ENCODE measurements at regions not wholly inside any gene's neighbourhood (a gene's known extent, or its start where the extent isn't known, plus 50 kb on each side); places are given as distances from the start of the nearest gene placed in this dataset.

DNA sequence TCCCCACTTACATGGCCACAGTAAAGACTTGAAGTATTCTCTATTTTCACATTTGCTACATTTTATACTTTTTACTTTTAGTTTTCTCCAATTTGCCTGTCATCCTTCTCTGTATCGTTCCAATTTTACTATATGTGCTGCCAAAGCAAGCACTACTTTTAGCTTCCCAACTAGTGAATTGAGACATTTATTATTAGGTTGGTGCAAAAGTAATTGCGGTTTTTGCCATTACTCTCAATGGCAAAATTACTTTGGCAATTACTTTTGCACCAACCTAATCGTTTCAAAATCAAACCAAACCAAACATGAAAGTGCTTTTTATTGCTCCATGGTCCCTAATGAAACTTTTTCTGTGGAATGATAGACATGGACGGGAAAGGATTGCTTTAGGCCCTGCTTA, 56.6 kb upstream of the ATF3 start:
- TF ChIP-seq, protein P1, sequence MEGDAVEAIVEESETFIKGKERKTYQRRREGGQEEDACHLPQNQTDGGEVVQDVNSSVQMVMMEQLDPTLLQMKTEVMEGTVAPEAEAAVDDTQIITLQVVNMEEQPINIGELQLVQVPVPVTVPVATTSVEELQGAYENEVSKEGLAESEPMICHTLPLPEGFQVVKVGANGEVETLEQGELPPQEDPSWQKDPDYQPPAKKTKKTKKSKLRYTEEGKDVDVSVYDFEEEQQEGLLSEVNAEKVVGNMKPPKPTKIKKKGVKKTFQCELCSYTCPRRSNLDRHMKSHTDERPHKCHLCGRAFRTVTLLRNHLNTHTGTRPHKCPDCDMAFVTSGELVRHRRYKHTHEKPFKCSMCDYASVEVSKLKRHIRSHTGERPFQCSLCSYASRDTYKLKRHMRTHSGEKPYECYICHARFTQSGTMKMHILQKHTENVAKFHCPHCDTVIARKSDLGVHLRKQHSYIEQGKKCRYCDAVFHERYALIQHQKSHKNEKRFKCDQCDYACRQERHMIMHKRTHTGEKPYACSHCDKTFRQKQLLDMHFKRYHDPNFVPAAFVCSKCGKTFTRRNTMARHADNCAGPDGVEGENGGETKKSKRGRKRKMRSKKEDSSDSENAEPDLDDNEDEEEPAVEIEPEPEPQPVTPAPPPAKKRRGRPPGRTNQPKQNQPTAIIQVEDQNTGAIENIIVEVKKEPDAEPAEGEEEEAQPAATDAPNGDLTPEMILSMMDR (IDR thresholded peaks at IDR 0.05 in 2 of 3, conservative IDR thresholded peaks at IDR 0.05 in 1 of 3; ENCODE audit: control insufficient read depth in 2 of 3, extremely low read depth in 1 of 3, insufficient read depth in 1 of 3, low read depth in 3 of 3, low read length in 3 of 3) = no peak
- TF ChIP-seq TCF12 (IDR thresholded peaks at IDR 0.05; ENCODE audit: low read depth, low read length) (no peak), CEBPB (IDR thresholded peaks at IDR 0.05; ENCODE audit: borderline replicate concordance in 1 of 2, low read depth in 2 of 2, low read length in 2 of 2) (no peak), CREM (IDR thresholded peaks at IDR 0.05; ENCODE audit: low read depth) (no peak), SRF (IDR thresholded peaks at IDR 0.05; ENCODE audit: low read depth in 2 of 2, low read length in 2 of 2) (no peak), YY1 (IDR thresholded peaks at IDR 0.05; ENCODE audit: low read depth, low read length) (no peak), RFX5 (IDR thresholded peaks at IDR 0.05; ENCODE audit: low read depth, low read length) (no peak), FOXM1 (IDR thresholded peaks at IDR 0.05; ENCODE audit: low read depth, low read length) (no peak), ATF3 (IDR thresholded peaks at IDR 0.05; ENCODE audit: borderline replicate concordance, extremely low read depth, low read depth, low read length) (no peak), RAD21 (IDR thresholded peaks at IDR 0.05; ENCODE audit: insufficient read depth, low read depth, low read length) (no peak), POLR2A (IDR thresholded peaks at IDR 0.05; ENCODE audit: low read depth, low read length) (no peak), NR2C2 (IDR thresholded peaks at IDR 0.05; ENCODE audit: borderline replicate concordance, control insufficient read depth, insufficient read length, low read depth) (no peak), ATF2 (IDR thresholded peaks at IDR 0.05; ENCODE audit: low read length) (no peak), EP300 (IDR thresholded peaks at IDR 0.05; ENCODE audit: borderline replicate concordance in 1 of 2, control insufficient read depth in 1 of 2, low read depth in 2 of 2, low read length in 2 of 2) (no peak)
